A549 (cell line): ENCODE measurements at regions not wholly inside any gene's neighbourhood (a gene's known extent, or its start where the extent isn't known, plus 50 kb on each side); places are given as distances from the start of the nearest gene placed in this dataset.

ENCODE experiments used
- ATAC-seq, 2 experiments: fragments of 200-7000 bp in 1 of 2; fragments of >200 bp in 1 of 2; cut with Nextera tagmentation in 1 of 2; cut with Tn5 transposase in 1 of 2; 3 replicates each; pipeline versions ENCODE4 v1.8.0 to v1.9.1; 2018 to 2020; ENCODE audit warnings: mild to moderate bottlenecking in 1 of 2, moderate library complexity in 1 of 2
- CTCF ChIA-PET: fragments of 300-600 bp; sonication (Branson Sonifier 250); formaldehyde crosslinking; extraction: SDS; loops from one replicate; lab custom pipeline; 2021; ENCODE audit warnings: antibody characterized with exemption, inconsistent platforms; lab: Yijun Ruan, JAX
- POLR2A ChIA-PET: fragments of 350-600 bp; formaldehyde crosslinking; extraction: SDS; loops from one replicate; lab custom pipeline; 2021; ENCODE audit warnings: antibody characterized with exemption, inconsistent platforms; lab: Yijun Ruan, JAX
- DNase-seq, 2 experiments: peaks; one replicate each; pipeline versions ENCODE4 v3.0.0 to v3.0.0-alpha.2; 2011 to 2016; ENCODE audit warnings: low read depth in 1 of 2, low spot score in 1 of 2
- FAIRE-seq: peaks from 2 replicates; lab custom pipeline; 2011; peaks lifted over from hg19 to GRCh38; lab: Jason Lieb, UNC
- H3K27ac ChIP-seq, 2 experiments: fragments of >200 bp; sonication (Bioruptor Twin); formaldehyde crosslinking; 3 replicates each; pipeline ENCODE4 v1.5.1; 2016 to 2017
- H3K4me1 ChIP-seq: fragments of >200 bp; sonication (Bioruptor Twin); formaldehyde crosslinking; 3 replicates; pipeline ENCODE4 v1.6.1; 2016
- H3K4me2 ChIP-seq: fragments of >200 bp; sonication (Bioruptor Twin); formaldehyde crosslinking; 3 replicates; pipeline ENCODE4 v1.6.1; 2016
- H3K4me3 ChIP-seq: fragments of >200 bp; sonication (Bioruptor Twin); formaldehyde crosslinking; 3 replicates; pipeline ENCODE4 v1.5.1; 2016
- H3K9me3 ChIP-seq: fragments of >200 bp; sonication (Bioruptor Twin); formaldehyde crosslinking; 3 replicates; pipeline ENCODE4 v1.6.1; 2016
- BCL3 ChIP-seq: fragments of >200 bp; sonication (Bioruptor Twin); formaldehyde crosslinking; IDR thresholded peaks from 3 replicates; pipeline ENCODE4 v1.6.1; 2016
- BHLHE40 ChIP-seq: IDR thresholded peaks from 2 replicates; pipeline ENCODE4 v1.6.1; 2012; ENCODE audit warnings: low read depth, low read length, inconsistent platforms
- CBX8 ChIP-seq: fragments of 200-600 bp; sonication (generic); IDR thresholded peaks from 2 replicates; pipeline ENCODE4 v1.6.1; 2016
- CEBPB ChIP-seq, 2 experiments: fragments of >200 bp in 1 of 2; sonication (Bioruptor Twin) in 1 of 2; formaldehyde crosslinking in 1 of 2; IDR thresholded peaks; 2 replicates each; pipeline ENCODE4 v1.6.1; 2012 to 2016
- CTCF ChIP-seq: fragments of >200 bp; sonication (Bioruptor Twin); formaldehyde crosslinking; IDR thresholded peaks from 3 replicates; pipeline ENCODE4 v1.5.1; 2016
- E2F6 ChIP-seq: IDR thresholded peaks from 2 replicates; pipeline ENCODE4 v1.6.1; 2012; ENCODE audit warnings: low read depth, borderline replicate concordance
- EHF ChIP-seq: fragments of 250-450 bp; sonication (Bioruptor Pico); IDR thresholded peaks from 2 replicates; pipeline ENCODE4 v1.5.0; 2020; ENCODE audit warnings: mild to moderate bottlenecking
- EHMT2 ChIP-seq: fragments of 200-600 bp; sonication (generic); IDR thresholded peaks from 2 replicates; pipeline ENCODE4 v1.6.1; 2016; ENCODE audit warnings: antibody characterized with exemption, low read depth, mild to moderate bottlenecking, moderate library complexity
- ELK1 ChIP-seq: fragments of 150-350 bp; IDR thresholded peaks from 2 replicates; pipeline ENCODE4 v1.6.1; 2014; ENCODE audit warnings: low read depth, mild to moderate bottlenecking, low read length
- HDAC2 ChIP-seq: fragments of 200-600 bp; sonication (generic); IDR thresholded peaks from 2 replicates; pipeline ENCODE4 v1.6.1; 2016
- HMGXB4 ChIP-seq: fragments of 250-450 bp; sonication (Bioruptor Pico); IDR thresholded peaks from 2 replicates; pipeline ENCODE4 v1.5.0; 2021; ENCODE audit warnings: mild to moderate bottlenecking, moderate library complexity, borderline replicate concordance
- HOXA7 ChIP-seq: fragments of 250-450 bp; sonication (Bioruptor Pico); IDR thresholded peaks from 2 replicates; pipeline ENCODE4 v1.5.0; 2020; ENCODE audit warnings: mild to moderate bottlenecking, moderate library complexity
- HOXB5 ChIP-seq: fragments of 250-450 bp; sonication (Bioruptor Pico); IDR thresholded peaks from 2 replicates; pipeline ENCODE4 v1.5.0; 2020; ENCODE audit warnings: mild to moderate bottlenecking, moderate library complexity
- MAFK ChIP-seq: fragments of 450-650 bp; IDR thresholded peaks from 2 replicates; pipeline ENCODE4 v1.6.1; 2014; ENCODE audit not compliant: partially characterized antibody
- MAX ChIP-seq: IDR thresholded peaks from 2 replicates; pipeline ENCODE4 v1.6.1; 2012
- MAZ ChIP-seq: fragments of 150-350 bp; IDR thresholded peaks from 2 replicates; pipeline ENCODE4 v1.6.1; 2014; ENCODE audit warnings: antibody characterized with exemption, low read depth, low read length, borderline replicate concordance
- NFE2L2 ChIP-seq: fragments of 150-350 bp; conservative IDR thresholded peaks from 2 replicates; pipeline ENCODE4 v1.6.1; 2014; ENCODE audit warnings: low read length
- NR3C1 ChIP-seq: fragments of >200 bp; sonication (Bioruptor Twin); formaldehyde crosslinking; IDR thresholded peaks from 3 replicates; pipeline ENCODE4 v1.6.1; 2017
- PHF8 ChIP-seq: fragments of 200-600 bp; sonication (generic); IDR thresholded peaks from 2 replicates; pipeline ENCODE4 v1.6.1; 2016; ENCODE audit warnings: low read depth, mild to moderate bottlenecking, antibody characterized with exemption, moderate library complexity, borderline replicate concordance
- REST ChIP-seq: fragments of 200-600 bp; sonication (generic); IDR thresholded peaks from 2 replicates; pipeline ENCODE4 v1.6.1; 2016; ENCODE audit warnings: antibody characterized with exemption, mild to moderate bottlenecking, moderate library complexity
- RFX5 ChIP-seq: fragments of 450-650 bp; IDR thresholded peaks from 2 replicates; pipeline ENCODE4 v1.7.1; 2014; ENCODE audit warnings: antibody characterized with exemption, mild to moderate bottlenecking, moderate library complexity
- SREBF2 ChIP-seq: fragments of 450-650 bp; IDR thresholded peaks from 2 replicates; pipeline ENCODE4 v1.6.1; 2014; ENCODE audit warnings: mild to moderate bottlenecking, moderate library complexity
- TFCP2L1 ChIP-seq: fragments of 250-450 bp; sonication (Bioruptor Pico); IDR thresholded peaks from 2 replicates; pipeline ENCODE4 v1.5.0; 2021; ENCODE audit warnings: mild to moderate bottlenecking
- ZNF302 ChIP-seq: fragments of 250-450 bp; sonication (Bioruptor Pico); IDR thresholded peaks from 2 replicates; pipeline ENCODE4 v1.9.0; 2021; ENCODE audit warnings: inconsistent platforms, mild to moderate bottlenecking, moderate library complexity
- WGBS: methylation state at CpG from one replicate; pipeline ENCODE4 v1.1.6; 2017; ENCODE audit errors: missing lambda C conversion rate; 5-methylcytosine and 5-hydroxymethylcytosine counted together

- Histone ChIP-seq H3K9me3 (peaks cover 9% of the 10 kb centered on the region; the same call in 2 of the 3 replicates), H3K27ac (no peak overlapping the region)
- no peak for DNase-seq
- POLR2A ChIA-PET: no interaction called here
- TF ChIP-seq MAZ: no peak
- TF ChIP-seq, all 56 proteins: peak for 0
- Histone ChIP-seq H3K4me3 (no peak overlapping the region), H3K4me1 (peaks cover 10% of the 10 kb centered on the region; the same call in 1 of the 3 replicates), H3K4me2 (no peak overlapping the region)
- CTCF ChIA-PET: no interaction called here
- ATAC-seq: no peak
- 73% methylated on average over 2 of the region's 2 CpGs for WGBS
- FAIRE-seq: no peak
These were observed 349.9 kb downstream of the RPS24 start for GRCh38 chr10:78383378-78384048.

- WGBS: 90% methylated on average over 1 of the region's 1 CpG
- Histone ChIP-seq H3K4me3 (no peak overlapping the region), H3K4me2 (no peak overlapping the region), H3K4me1 (peaks cover 10% of the 10 kb centered on the region; the same call in 1 of the 3 replicates)
- DNase-seq: no peak
- CTCF ChIA-PET: interaction anchor here (1.0 kb wide), 1 partner anchor 18 kb away, joined by 3 read pairs; no protein-coding TSS in a partner anchor
- TF ChIP-seq HOXA7 (CRISPR knock-in tag) (no peak), BHLHE40 (no peak), CBX8 (no peak), SREBF2 (no peak), TFCP2L1 (CRISPR knock-in tag) (no peak), E2F6 (no peak), RFX5 (no peak), MAFK (no peak), HMGXB4 (no peak), MAX (no peak), EHF (CRISPR knock-in tag) (no peak), ELK1 (no peak)
- TF ChIP-seq, all 56 proteins: peak for 0
- no peak for ATAC-seq
- H3K9me3 ChIP-seq: peaks cover 9% of the 10 kb centered on the region; the same call in 2 of the 3 replicates
- FAIRE-seq: no peak
- no peak overlapping the region for H3K27ac ChIP-seq
- POLR2A ChIA-PET: no interaction called here
These were observed 350.4 kb downstream of the RPS24 start for GRCh38 chr10:78384049-78384431.

- DNase-seq (no peak), FAIRE-seq (no peak), ATAC-seq (no peak)
- POLR2A ChIA-PET: no interaction called here
- 58% methylated on average over 5 of the region's 5 CpGs for WGBS
- H3K9me3 ChIP-seq: no peaks in the 10 kb centered on the region
- no peak overlapping the region for H3K4me2 ChIP-seq
- H3K4me3 ChIP-seq: no peak overlapping the region
- H3K4me1 ChIP-seq: peaks cover 10% of the 10 kb centered on the region; the same call in 1 of the 3 replicates
- H3K27ac ChIP-seq: no peak overlapping the region
- CTCF ChIA-PET: no interaction called here
- TF ChIP-seq REST (no peak), HOXB5 (no peak), EHMT2 (no peak), CEBPB (IDR thresholded peaks at IDR 0.05) (no peak), ZNF302 (CRISPR knock-in tag) (no peak), CTCF (no peak), SREBF2 (no peak), HDAC2 (no peak), NFE2L2 (no peak), BCL3 (no peak), NR3C1 (no peak), PHF8 (no peak)
These were observed 351.9 kb downstream of the RPS24 start for GRCh38 chr10:78385599-78385998.
